BJ (cell line): ENCODE measurements at regions not wholly inside any gene's neighbourhood (a gene's known extent, or its start where the extent isn't known, plus 50 kb on each side); places are given as distances from the start of the nearest gene placed in this dataset.

Experiments used
- CTCF ChIA-PET: fragments of 350-600 bp; formaldehyde crosslinking; extraction: SDS; loops from one replicate; lab custom pipeline; 2021; ENCODE audit warnings: antibody characterized with exemption, inconsistent platforms; lab: Yijun Ruan, JAX
- POLR2A ChIA-PET: fragments of 300-600 bp; sonication (Branson Sonifier 250); formaldehyde crosslinking; extraction: SDS; loops from one replicate; lab custom pipeline; 2021; ENCODE audit warnings: antibody characterized with exemption; lab: Charles Lee
- DNase-seq: peaks from one replicate; pipeline ENCODE4 v3.0.0-alpha.2; 2011; ENCODE audit warnings: low read depth
- H3K27me3 ChIP-seq: 2 replicates; pipeline ENCODE4 v1.6.0; 2011; ENCODE audit warnings: low read length; ENCODE audit not compliant: control insufficient read depth, insufficient read depth
- H3K36me3 ChIP-seq: 2 replicates; pipeline ENCODE4 v1.5.1; 2011; ENCODE audit warnings: low read length; ENCODE audit not compliant: control insufficient read depth, insufficient read depth
- H3K4me3 ChIP-seq: 2 replicates; pipeline ENCODE4 v1.5.1; 2011; ENCODE audit warnings: low read depth, mild to moderate bottlenecking, control low read depth, low read length
- CTCF ChIP-seq: IDR thresholded peaks from 2 replicates; pipeline ENCODE4 v1.5.1; 2011; ENCODE audit warnings: low read depth, mild to moderate bottlenecking, control low read depth, inconsistent platforms, low read length, moderate library complexity; ENCODE audit not compliant: insufficient read depth

GRCh38 chr20:58571693-58572427 lies 56.7 kb upstream of the APCDD1L start:
- Histone ChIP-seq H3K4me3 (no peak overlapping the region), H3K36me3 (no peaks in the 10 kb centered on the region), H3K27me3 (peaks cover 4% of the 10 kb centered on the region)
- CTCF ChIA-PET = interaction anchor here (0.9 kb wide), 1 partner anchor 14 kb away, joined by 3 read pairs; no protein-coding TSS in a partner anchor
- no peak for TF ChIP-seq CTCF
- POLR2A ChIA-PET = no interaction called here
- DNase-seq = no peak

GRCh38 chr20:58571356-58571692 lies 56.1 kb upstream of the APCDD1L start:
- Histone ChIP-seq H3K36me3 (no peaks in the 10 kb centered on the region), H3K4me3 (no peak overlapping the region), H3K27me3 (peaks cover 4% of the 10 kb centered on the region)
- POLR2A ChIA-PET = no interaction called here
- CTCF ChIA-PET = no interaction called here
- TF ChIP-seq CTCF = no peak
- DNase-seq = no peak

GRCh38 chr20:58570204-58570859 lies 55.1 kb upstream of the APCDD1L start:
- Histone ChIP-seq H3K36me3 (no peaks in the 10 kb centered on the region), H3K4me3 (no peak overlapping the region), H3K27me3 (no peaks in the 10 kb centered on the region)
- TF ChIP-seq CTCF = no peak
- ChIA-PET CTCF (no interaction called here), POLR2A (no interaction called here)
- DNase-seq = no peak

GRCh38 chr20:58569241-58570125 lies 54.3 kb upstream of the APCDD1L start:
- DNase-seq = no peak
- ChIA-PET POLR2A (no interaction called here), CTCF (no interaction called here)
- Histone ChIP-seq H3K36me3 (no peaks in the 10 kb centered on the region), H3K27me3 (no peaks in the 10 kb centered on the region), H3K4me3 (no peak overlapping the region)
- TF ChIP-seq CTCF = no peak

GRCh38 chr20:58568483-58569240 lies 53.5 kb upstream of the APCDD1L start:
- ChIA-PET CTCF (no interaction called here), POLR2A (no interaction called here)
- Histone ChIP-seq H3K36me3 (no peaks in the 10 kb centered on the region), H3K27me3 (no peaks in the 10 kb centered on the region), H3K4me3 (no peak overlapping the region)
- TF ChIP-seq CTCF = no peak
- DNase-seq = no peak
